PC-9 (cell line): ENCODE measurements at regions not wholly inside any gene's neighbourhood (a gene's known extent, or its start where the extent isn't known, plus 50 kb on each side); places are given as distances from the start of the nearest gene placed in this dataset.

Experiments
- CTCF ChIP-seq: fragments of 200-600 bp; sonication (generic); conservative IDR thresholded peaks from 2 replicates; pipeline ENCODE4 v1.6.1; 2017; ENCODE audit warnings: mixed run types, antibody characterized with exemption, mild to moderate bottlenecking, moderate library complexity
- EZH2 ChIP-seq: fragments of 200-600 bp; sonication (generic); IDR thresholded peaks from 2 replicates; pipeline ENCODE4 v1.8.0; 2017; ENCODE audit warnings: antibody characterized with exemption, low read depth

- TF ChIP-seq CTCF (no peak), EZH2 (no peak)
These were observed 1164.2 kb upstream of the LRRN3 start for GRCh38 chr7:109926738-109927137.
